Thyroid gland (tissue), 4 donors: ENCODE measurements at regions not wholly inside any gene's neighbourhood (a gene's known extent, or its start where the extent isn't known, plus 50 kb on each side); places are given as distances from the start of the nearest gene placed in this dataset.

Experiments used
- CTCF ChIP-seq, 6 experiments: fragments of 200-600 bp in 3 of 6; fragments of 450-650 bp in 3 of 6; sonication (generic) in 3 of 6; IDR thresholded peaks; one replicate each; pipeline ENCODE4 v1.5.1; 2016 to 2019; ENCODE audit warnings: antibody characterized with exemption in 6 of 6, mild to moderate bottlenecking in 2 of 6, inconsistent platforms in 1 of 6, moderate library complexity in 1 of 6
- POLR2A ChIP-seq, 2 donors: fragments of 450-650 bp; IDR thresholded peaks; one replicate each; pipeline ENCODE4 v1.6.1; 2017; ENCODE audit warnings: antibody characterized with exemption in 2 of 2, mild to moderate bottlenecking in 2 of 2, moderate library complexity in 1 of 2

- no peak for TF ChIP-seq CTCF (IDR thresholded peaks at IDR 0.05)
- TF ChIP-seq POLR2A (IDR thresholded peaks at IDR 0.05): no peak
These were observed 65.5 kb upstream of the PMAIP1 start for GRCh38 chr18:59834267-59834666.
